ENCODE measurements at regions not wholly inside any gene's neighbourhood (a gene's known extent, or its start where the extent isn't known, plus 50 kb on each side); places are given as distances from the start of the nearest gene placed in this dataset.

GRCh38 chr6:18584372-18584771 lies 197.2 kb downstream of the RNF144B start:
- no peak for TF ChIP-seq TAF1 (IDR thresholded peaks at IDR 0.05; ENCODE audit: low read depth, low read length)
- TF ChIP-seq SPI1 (IDR thresholded peaks at IDR 0.05; ENCODE audit: low read depth, low read length), result no peak
- TF ChIP-seq POLR2AphosphoS5 (IDR thresholded peaks at IDR 0.05; ENCODE audit: low read depth, low read length), result no peak
- no peak for TF ChIP-seq POLR2A (IDR thresholded peaks at IDR 0.05; ENCODE audit: low read depth, low read length)
- no peak for TF ChIP-seq PAX5 (IDR thresholded peaks at IDR 0.05; ENCODE audit: insufficient read depth, low read length, severe bottlenecking)
